Neural progenitor cell (in vitro differentiated cells): ENCODE measurements at regions not wholly inside any gene's neighbourhood (a gene's known extent, or its start where the extent isn't known, plus 50 kb on each side); places are given as distances from the start of the nearest gene placed in this dataset.

Experiments used
- DNase-seq: peaks from one replicate; pipeline ENCODE4 v3.0.0-alpha.2; 2016; ENCODE audit warnings: low spot score
- H2AFZ ChIP-seq: fragments of 200-600 bp; sonication (generic); replicated peaks from 2 replicates; pipeline ENCODE4 v1.6.1; 2016; ENCODE audit warnings: antibody characterized with exemption
- H3F3A ChIP-seq: fragments of 200-600 bp; sonication (generic); 2 replicates; pipeline ENCODE4 v1.6.1; 2016; ENCODE audit warnings: antibody characterized with exemption, low read depth
- H3K27ac ChIP-seq: fragments of 200-600 bp; sonication (generic); 2 replicates; pipeline ENCODE4 v1.5.1; 2016; ENCODE audit warnings: mild to moderate bottlenecking
- H3K27me3 ChIP-seq: fragments of 200-600 bp; sonication (generic); 2 replicates; pipeline ENCODE4 v1.6.1; 2016; ENCODE audit warnings: mild to moderate bottlenecking, moderate library complexity
- H3K36me3 ChIP-seq: fragments of 200-600 bp; sonication (generic); 2 replicates; pipeline ENCODE4 v1.5.1; 2016
- H3K4me1 ChIP-seq: fragments of 200-600 bp; sonication (generic); 2 replicates; pipeline ENCODE4 v1.6.1; 2016; ENCODE audit warnings: mixed run types
- H3K4me2 ChIP-seq: fragments of 200-600 bp; sonication (generic); 2 replicates; pipeline ENCODE4 v1.6.1; 2016
- H3K4me3 ChIP-seq: fragments of 200-600 bp; sonication (generic); 2 replicates; pipeline ENCODE4 v1.5.1; 2016
- H3K79me2 ChIP-seq: fragments of 200-600 bp; sonication (generic); 2 replicates; pipeline ENCODE4 v1.6.1; 2016; ENCODE audit warnings: low read depth
- H3K9ac ChIP-seq: fragments of 200-600 bp; sonication (generic); 2 replicates; pipeline ENCODE4 v1.6.1; 2016
- H3K9me3 ChIP-seq: fragments of 200-600 bp; sonication (generic); 2 replicates; pipeline ENCODE4 v1.5.1; 2016; ENCODE audit warnings: low read depth
- H4K20me1 ChIP-seq: fragments of 200-600 bp; sonication (generic); 2 replicates; pipeline ENCODE4 v1.6.1; 2016; ENCODE audit warnings: low read depth
- H3K27ac Mint-ChIP-seq: 3 replicates; pipeline ENCODE4 v1.8.0; 2021; ENCODE audit warnings: mixed read lengths
- H3K27me3 Mint-ChIP-seq: 2 replicates; pipeline ENCODE4 v1.8.0; 2022; ENCODE audit warnings: low read depth, mild to moderate bottlenecking, inconsistent platforms, moderate library complexity, mixed read lengths; ENCODE audit not compliant: insufficient read depth
- H3K36me3 Mint-ChIP-seq: 3 replicates; pipeline ENCODE4 v1.8.0; 2021; ENCODE audit warnings: mixed read lengths
- H3K4me1 Mint-ChIP-seq: 3 replicates; pipeline ENCODE4 v1.8.0; 2021; ENCODE audit warnings: mixed read lengths
- H3K4me3 Mint-ChIP-seq: 3 replicates; pipeline ENCODE4 v1.8.0; 2021; ENCODE audit warnings: mild to moderate bottlenecking, moderate library complexity, mixed read lengths
- H3K9me3 Mint-ChIP-seq: 3 replicates; pipeline ENCODE4 v1.8.0; 2020; ENCODE audit warnings: mixed read lengths
- CTCF ChIP-seq: fragments of 200-600 bp; sonication (generic); IDR thresholded peaks from 2 replicates; pipeline ENCODE4 v1.5.1; 2017; ENCODE audit warnings: antibody characterized with exemption, mild to moderate bottlenecking
- EZH2 ChIP-seq: fragments of 200-600 bp; sonication (generic); IDR thresholded peaks from 2 replicates; pipeline ENCODE4 v1.6.1; 2017; ENCODE audit warnings: antibody characterized with exemption, mild to moderate bottlenecking, moderate library complexity
- EZH2phosphoT487 ChIP-seq: fragments of 200-600 bp; sonication (generic); IDR thresholded peaks from 2 replicates; pipeline ENCODE4 v1.6.1; 2017; ENCODE audit warnings: antibody characterized with exemption

- Mint-ChIP-seq H3K36me3 (peaks cover 15% of the 10 kb centered on the region), H3K4me1 (peaks cover 47% of the 10 kb centered on the region), H3K27ac (peak overlapping the region; percentile 97), H3K9me3 (peaks cover 18% of the 10 kb centered on the region), H3K27me3 (no peaks in the 10 kb centered on the region), H3K4me3 (peak overlapping the region; percentile 69)
- peak; percentile 69 for DNase-seq
- Histone ChIP-seq H3K36me3 (no peaks in the 10 kb centered on the region), H3K27ac (no peak overlapping the region), H2AFZ (no peak overlapping the region), H4K20me1 (no peaks in the 10 kb centered on the region), H3K27me3 (no peaks in the 10 kb centered on the region), H3K9me3 (no peaks in the 10 kb centered on the region), H3K9ac (no peak overlapping the region), H3K4me2 (peak overlapping the region; percentile 53), H3K4me3 (no peak overlapping the region), H3F3A (peaks cover 35% of the 10 kb centered on the region), H3K79me2 (no peaks in the 10 kb centered on the region), H3K4me1 (peaks cover 41% of the 10 kb centered on the region)
- TF ChIP-seq EZH2: no peak
These were observed 266.8 kb downstream of the NEDD1 start for GRCh38 chr12:97173688-97174410.

- Mint-ChIP-seq H3K4me1 (peaks cover 25% of the 10 kb centered on the region), H3K27ac (no peak overlapping the region), H3K4me3 (no peak overlapping the region), H3K9me3 (peaks cover 49% of the 10 kb centered on the region), H3K27me3 (no peaks in the 10 kb centered on the region), H3K36me3 (peaks cover 35% of the 10 kb centered on the region)
- no peak overlapping the region for H3K9ac ChIP-seq
- H3K27ac ChIP-seq: no peak overlapping the region
- TF ChIP-seq EZH2phosphoT487 (no peak), EZH2 (no peak), CTCF (no peak)
- H3F3A ChIP-seq: peaks cover 30% of the 10 kb centered on the region
- no peaks in the 10 kb centered on the region for H3K36me3 ChIP-seq
- H3K9me3 ChIP-seq: no peaks in the 10 kb centered on the region
- H3K4me2 ChIP-seq: no peak overlapping the region
- no peak for DNase-seq
- H4K20me1 ChIP-seq: no peaks in the 10 kb centered on the region
- H3K27me3 ChIP-seq: no peaks in the 10 kb centered on the region
- H3K4me1 ChIP-seq: peaks cover 35% of the 10 kb centered on the region
- no peak overlapping the region for H3K4me3 ChIP-seq
- H3K79me2 ChIP-seq: no peaks in the 10 kb centered on the region
- H2AFZ ChIP-seq: no peak overlapping the region
These were observed 270.4 kb downstream of the NEDD1 start for GRCh38 chr12:97177481-97177880.

- Histone ChIP-seq H3K36me3 (no peaks in the 10 kb centered on the region), H3K4me1 (peaks cover 36% of the 10 kb centered on the region), H3K4me2 (no peak overlapping the region), H3F3A (peaks cover 18% of the 10 kb centered on the region), H3K27ac (no peak overlapping the region), H3K4me3 (no peak overlapping the region), H3K27me3 (no peaks in the 10 kb centered on the region), H2AFZ (no peak overlapping the region), H3K9me3 (no peaks in the 10 kb centered on the region), H3K79me2 (no peaks in the 10 kb centered on the region), H3K9ac (no peak overlapping the region), H4K20me1 (no peaks in the 10 kb centered on the region)
- Mint-ChIP-seq H3K36me3 (peaks cover 56% of the 10 kb centered on the region), H3K9me3 (peaks cover 71% of the 10 kb centered on the region), H3K4me1 (peaks cover 2% of the 10 kb centered on the region), H3K27ac (peak overlapping the region; percentile 36), H3K4me3 (no peak overlapping the region), H3K27me3 (no peaks in the 10 kb centered on the region)
- TF ChIP-seq CTCF (no peak), EZH2phosphoT487 (no peak), EZH2 (no peak)
- DNase-seq: no peak
These were observed 274.7 kb downstream of the NEDD1 start for GRCh38 chr12:97181571-97182265.

- Histone ChIP-seq H3K9me3 (peaks cover 6% of the 10 kb centered on the region), H3K27me3 (no peaks in the 10 kb centered on the region), H3K36me3 (peaks cover 6% of the 10 kb centered on the region), H3F3A (peaks cover 18% of the 10 kb centered on the region), H3K4me1 (peaks cover 36% of the 10 kb centered on the region), H3K27ac (peak overlapping the region; percentile 2), H3K4me3 (no peak overlapping the region), H3K79me2 (no peaks in the 10 kb centered on the region), H2AFZ (no peak overlapping the region), H3K4me2 (peak overlapping the region; percentile 24), H3K9ac (no peak overlapping the region), H4K20me1 (no peaks in the 10 kb centered on the region)
- no peak for TF ChIP-seq EZH2
- TF ChIP-seq EZH2phosphoT487: peak; percentile 73
- no peak for TF ChIP-seq CTCF
- peak; percentile 53 for DNase-seq
- Mint-ChIP-seq H3K27ac (no peak overlapping the region), H3K9me3 (peaks cover 75% of the 10 kb centered on the region), H3K36me3 (peaks cover 62% of the 10 kb centered on the region), H3K4me3 (no peak overlapping the region), H3K4me1 (peaks cover 2% of the 10 kb centered on the region), H3K27me3 (no peaks in the 10 kb centered on the region)
These were observed 275.7 kb downstream of the NEDD1 start for GRCh38 chr12:97182769-97183168.
